ENCODE measurements at regions not wholly inside any gene's neighbourhood (a gene's known extent, or its start where the extent isn't known, plus 50 kb on each side); places are given as distances from the start of the nearest gene placed in this dataset.

DNA sequence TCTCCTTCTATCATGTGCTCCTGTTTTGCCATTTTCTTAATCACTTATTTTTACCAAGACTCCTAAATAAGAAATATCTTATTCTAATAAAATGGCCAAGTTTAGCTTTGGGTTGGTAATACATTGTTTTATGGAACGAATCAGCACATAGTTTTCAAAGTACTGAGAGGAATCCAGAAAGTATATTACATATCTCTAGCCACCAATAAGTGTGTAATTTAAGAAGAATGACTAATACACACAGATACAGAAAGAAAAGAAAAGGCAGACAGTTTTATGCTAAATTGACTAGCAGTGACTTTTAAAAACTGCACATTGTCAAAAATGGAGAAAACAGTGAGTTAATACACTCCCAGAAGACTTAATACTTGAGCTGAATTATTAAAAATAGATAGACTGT lies 167.0 kb upstream of the IL15 start:
- TF ChIP-seq, protein P1, sequence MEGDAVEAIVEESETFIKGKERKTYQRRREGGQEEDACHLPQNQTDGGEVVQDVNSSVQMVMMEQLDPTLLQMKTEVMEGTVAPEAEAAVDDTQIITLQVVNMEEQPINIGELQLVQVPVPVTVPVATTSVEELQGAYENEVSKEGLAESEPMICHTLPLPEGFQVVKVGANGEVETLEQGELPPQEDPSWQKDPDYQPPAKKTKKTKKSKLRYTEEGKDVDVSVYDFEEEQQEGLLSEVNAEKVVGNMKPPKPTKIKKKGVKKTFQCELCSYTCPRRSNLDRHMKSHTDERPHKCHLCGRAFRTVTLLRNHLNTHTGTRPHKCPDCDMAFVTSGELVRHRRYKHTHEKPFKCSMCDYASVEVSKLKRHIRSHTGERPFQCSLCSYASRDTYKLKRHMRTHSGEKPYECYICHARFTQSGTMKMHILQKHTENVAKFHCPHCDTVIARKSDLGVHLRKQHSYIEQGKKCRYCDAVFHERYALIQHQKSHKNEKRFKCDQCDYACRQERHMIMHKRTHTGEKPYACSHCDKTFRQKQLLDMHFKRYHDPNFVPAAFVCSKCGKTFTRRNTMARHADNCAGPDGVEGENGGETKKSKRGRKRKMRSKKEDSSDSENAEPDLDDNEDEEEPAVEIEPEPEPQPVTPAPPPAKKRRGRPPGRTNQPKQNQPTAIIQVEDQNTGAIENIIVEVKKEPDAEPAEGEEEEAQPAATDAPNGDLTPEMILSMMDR (conservative IDR thresholded peaks at IDR 0.05; ENCODE audit: low read depth, low read length): no peak
- TF ChIP-seq EZH2 (IDR thresholded peaks at IDR 0.05; ENCODE audit: borderline replicate concordance, low read depth, low read length, poor library complexity, severe bottlenecking): no peak

All from A673 (cell line).